ENCODE measurements at regions not wholly inside any gene's neighbourhood (a gene's known extent, or its start where the extent isn't known, plus 50 kb on each side); places are given as distances from the start of the nearest gene placed in this dataset.

GRCh38 chr13:34257966-34258365, 440.0 kb downstream of the RFC3 start:
- H3K9ac ChIP-seq (ENCODE audit: low read depth, low read length, poor library complexity, severe bottlenecking): no peak overlapping the region

DNA sequence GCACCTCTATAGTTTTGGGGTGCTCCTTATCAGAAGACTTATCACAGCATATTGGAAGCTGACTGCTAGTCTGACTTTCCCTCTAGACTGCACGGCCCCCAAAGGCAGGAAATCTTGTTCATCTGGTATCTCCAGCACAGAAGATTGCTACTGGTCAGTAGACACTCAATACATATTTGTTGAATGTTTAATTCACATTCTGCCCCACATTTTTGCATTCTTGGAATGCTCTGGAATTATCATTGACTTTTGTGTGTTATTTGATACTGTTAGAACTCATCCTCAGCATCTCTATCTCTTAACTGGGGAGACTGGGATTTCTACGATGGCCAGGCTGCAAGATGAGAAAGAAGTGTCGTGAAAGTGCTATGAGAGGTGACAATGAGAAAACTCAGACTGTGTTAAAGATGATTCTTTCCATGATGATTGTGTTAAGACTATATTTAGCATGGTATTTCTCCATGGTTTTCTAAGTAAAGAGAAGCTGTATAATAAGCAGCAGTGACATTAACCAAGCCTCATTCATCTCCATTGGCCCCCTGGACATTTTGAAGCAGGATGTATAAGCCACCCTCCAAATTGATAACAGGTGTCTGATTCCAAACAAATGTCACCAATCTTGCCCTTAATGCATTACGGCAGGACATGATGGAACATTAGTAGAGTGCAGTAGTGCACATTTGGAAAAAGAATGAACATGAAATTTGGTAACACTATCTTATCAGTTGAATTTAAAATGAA, 440.9 kb downstream of the RFC3 start:
- Histone ChIP-seq H3K9me2 (replicated peaks; ENCODE audit: low read depth, low read length) (no peaks in the 10 kb centered on the region), H3K36me3 (ENCODE audit: insufficient read depth, low read length) (no peaks in the 10 kb centered on the region), H3K4me2 (ENCODE audit: low read depth, low read length, poor library complexity, severe bottlenecking) (no peak overlapping the region), H3K27me3 (ENCODE audit: insufficient read depth, low read length, poor library complexity, severe bottlenecking) (no peaks in the 10 kb centered on the region), H3K4me1 (ENCODE audit: insufficient read depth, low read length, poor library complexity, severe bottlenecking) (no peaks in the 10 kb centered on the region), H3K4me3 (ENCODE audit: low read length, poor library complexity, severe bottlenecking) (no peak overlapping the region), H3K79me2 (ENCODE audit: insufficient read depth, low read length) (no peaks in the 10 kb centered on the region), H3F3A (ENCODE audit: low read depth) (no peaks in the 10 kb centered on the region), H4K20me1 (ENCODE audit: insufficient read depth, low read length, poor library complexity, severe bottlenecking) (no peaks in the 10 kb centered on the region), H3K9ac (ENCODE audit: low read depth, low read length, poor library complexity, severe bottlenecking) (no peak overlapping the region), H2AFZ (ENCODE audit: low read length) (no peak overlapping the region), H3K9me3 (ENCODE audit: insufficient read depth, low read depth, low read length) (peaks cover 3% of the 10 kb centered on the region; the same call in 1 of the 2 replicates)
- TF ChIP-seq CTCF (conservative IDR thresholded peaks at IDR 0.05; ENCODE audit: low read length): no peak
- TF ChIP-seq EZH2phosphoT487 (IDR thresholded peaks at IDR 0.05; ENCODE audit: borderline replicate concordance): no peak

More at GRCh38 chr13:34257966-34258365, 440.0 kb downstream of the RFC3 start:
- Histone ChIP-seq H3K36me3 (ENCODE audit: insufficient read depth, low read length) (no peaks in the 10 kb centered on the region), H3K4me1 (ENCODE audit: insufficient read depth, low read length, poor library complexity, severe bottlenecking) (no peaks in the 10 kb centered on the region), H3K4me2 (ENCODE audit: low read depth, low read length, poor library complexity, severe bottlenecking) (no peak overlapping the region), H3F3A (ENCODE audit: low read depth) (no peaks in the 10 kb centered on the region), H3K9me3 (ENCODE audit: insufficient read depth, low read depth, low read length) (peaks cover 3% of the 10 kb centered on the region; the same call in 1 of the 2 replicates), H3K79me2 (ENCODE audit: insufficient read depth, low read length) (no peaks in the 10 kb centered on the region), H3K4me3 (ENCODE audit: low read length, poor library complexity, severe bottlenecking) (no peak overlapping the region), H3K27me3 (ENCODE audit: insufficient read depth, low read length, poor library complexity, severe bottlenecking) (no peaks in the 10 kb centered on the region), H3K9me2 (replicated peaks; ENCODE audit: low read depth, low read length) (no peaks in the 10 kb centered on the region), H2AFZ (ENCODE audit: low read length) (no peak overlapping the region), H4K20me1 (ENCODE audit: insufficient read depth, low read length, poor library complexity, severe bottlenecking) (no peaks in the 10 kb centered on the region)
- TF ChIP-seq EZH2phosphoT487 (IDR thresholded peaks at IDR 0.05; ENCODE audit: borderline replicate concordance): no peak

- H3K4me1 ChIP-seq (ENCODE audit: insufficient read depth, low read length, poor library complexity, severe bottlenecking): no peaks in the 10 kb centered on the region
- H3K4me3 ChIP-seq (ENCODE audit: low read length, poor library complexity, severe bottlenecking): no peak overlapping the region
- no peaks in the 10 kb centered on the region for H3K36me3 ChIP-seq (ENCODE audit: insufficient read depth, low read length)
- no peaks in the 10 kb centered on the region; the same call in 1 of the 2 replicates for H3K9me3 ChIP-seq (ENCODE audit: insufficient read depth, low read depth, low read length)
- H4K20me1 ChIP-seq (ENCODE audit: insufficient read depth, low read length, poor library complexity, severe bottlenecking): no peaks in the 10 kb centered on the region
- no peak overlapping the region for H3K9ac ChIP-seq (ENCODE audit: low read depth, low read length, poor library complexity, severe bottlenecking)
- no peaks in the 10 kb centered on the region for H3K27me3 ChIP-seq (ENCODE audit: insufficient read depth, low read length, poor library complexity, severe bottlenecking)
- TF ChIP-seq CTCF (conservative IDR thresholded peaks at IDR 0.05; ENCODE audit: low read length) (no peak), EZH2phosphoT487 (IDR thresholded peaks at IDR 0.05; ENCODE audit: borderline replicate concordance) (no peak)
- no peaks in the 10 kb centered on the region for H3K9me2 ChIP-seq (replicated peaks; ENCODE audit: low read depth, low read length)
- no peaks in the 10 kb centered on the region for H3F3A ChIP-seq (ENCODE audit: low read depth)
- H3K79me2 ChIP-seq (ENCODE audit: insufficient read depth, low read length): no peaks in the 10 kb centered on the region
- no peak overlapping the region for H2AFZ ChIP-seq (ENCODE audit: low read length)
- H3K4me2 ChIP-seq (ENCODE audit: low read depth, low read length, poor library complexity, severe bottlenecking): no peak overlapping the region
These were observed 445.7 kb downstream of the RFC3 start for GRCh38 chr13:34263681-34264080.
